Neural cell (in vitro differentiated cells): ENCODE measurements at regions not wholly inside any gene's neighbourhood (a gene's known extent, or its start where the extent isn't known, plus 50 kb on each side); places are given as distances from the start of the nearest gene placed in this dataset.
"Not testable (repeated sequence)": the region's sequence is repeated elsewhere in the genome, so short reads cannot be mapped to it uniquely, and the experiment has no call there.

Experiments used
- CTCF ChIP-seq: fragments of 450-650 bp; IDR thresholded peaks from 2 replicates; pipeline ENCODE4 v1.5.1; 2014; ENCODE audit warnings: antibody characterized with exemption, mild to moderate bottlenecking, moderate library complexity; ENCODE audit not compliant: poor library complexity, severe bottlenecking
- EP300 ChIP-seq: fragments of 450-650 bp; conservative IDR thresholded peaks from 2 replicates; pipeline ENCODE4 v1.6.1; 2014; ENCODE audit warnings: antibody characterized with exemption, mild to moderate bottlenecking, moderate library complexity; ENCODE audit not compliant: poor library complexity, severe bottlenecking
- EZH2 ChIP-seq: fragments of 200-600, 300-800 bp; shearing (Covaris generic), sonication (generic); IDR thresholded peaks from 2 replicates; pipeline ENCODE4 v1.6.1; 2014; ENCODE audit warnings: antibody characterized with exemption, low read length, borderline replicate concordance, mild to moderate bottlenecking; ENCODE audit not compliant: insufficient read depth, poor library complexity, severe bottlenecking
- MXI1 ChIP-seq: fragments of 450-650 bp; conservative IDR thresholded peaks from 2 replicates; pipeline ENCODE4 v1.6.1; 2014; ENCODE audit warnings: antibody characterized with exemption, mild to moderate bottlenecking; ENCODE audit not compliant: poor library complexity, severe bottlenecking
- POLR2AphosphoS5 ChIP-seq: IDR thresholded peaks from 2 replicates; pipeline ENCODE4 v1.6.1; 2012
- RAD21 ChIP-seq: fragments of 450-650 bp; conservative IDR thresholded peaks from 2 replicates; pipeline ENCODE4 v1.6.1; 2014; ENCODE audit warnings: antibody characterized with exemption, mild to moderate bottlenecking, moderate library complexity
- REST ChIP-seq: IDR thresholded peaks from 2 replicates; pipeline ENCODE4 v1.6.1; 2012; ENCODE audit warnings: borderline replicate concordance

GRCh38 chr2:125260366-125260930 lies 1235.4 kb downstream of the CNTNAP5 start:
- not testable (repeated sequence) for TF ChIP-seq CTCF, EZH2, MXI1, RAD21, POLR2AphosphoS5, REST, EP300
